ENCODE measurements at regions not wholly inside any gene's neighbourhood (a gene's known extent, or its start where the extent isn't known, plus 50 kb on each side); places are given as distances from the start of the nearest gene placed in this dataset.

- Histone ChIP-seq H3K27ac (ENCODE audit: low read depth in 1 of 2, low read length in 2 of 2) (no peak overlapping the region), H3K36me3 (ENCODE audit: insufficient read depth, low read length) (no peaks in the 10 kb centered on the region), H3K9me3 (ENCODE audit: control insufficient read depth in 1 of 2, insufficient read depth in 1 of 2, low read length in 2 of 2) (peaks cover 0 to 6% of the 10 kb centered on the region in 2 experiments), H3K4me3 (ENCODE audit: low read length) (no peak overlapping the region), H3K4me1 (ENCODE audit: insufficient read depth, low read length) (no peaks in the 10 kb centered on the region), H3K27me3 (ENCODE audit: control insufficient read depth in 1 of 2, insufficient read depth in 2 of 2, low read length in 2 of 2) (no peaks in the 10 kb centered on the region)
- Mint-ChIP-seq H3K27me3 (peaks cover 44% of the 10 kb centered on the region), H3K4me1 (ENCODE audit: low read depth) (no peaks in the 10 kb centered on the region), H3K4me3 (no peak overlapping the region), H3K36me3 (ENCODE audit: low read depth) (no peaks in the 10 kb centered on the region), H3K27ac (no peak overlapping the region), H3K9me3 (no peaks in the 10 kb centered on the region)
- ATAC-seq (ENCODE audit: poor library complexity) (no peak), DNase-seq (no peak)
- TF ChIP-seq CTCF (IDR thresholded peaks at IDR 0.05), result no peak
- ChIA-PET POLR2A (no interaction called here), CTCF (no interaction called here)
- intact Hi-C loops (cut with DNase I, micrococcal nuclease), result no loop called here
These were observed 87.8 kb upstream of the GZMB start for GRCh38 chr14:24721775-24722174.

GRCh38 chr14:24715239-24715638 lies 81.2 kb upstream of the GZMB start:
- no peak for TF ChIP-seq CTCF (IDR thresholded peaks at IDR 0.05)
- H3K36me3 ChIP-seq (ENCODE audit: insufficient read depth, low read length), result no peaks in the 10 kb centered on the region
- no peaks in the 10 kb centered on the region for H3K27me3 ChIP-seq (ENCODE audit: control insufficient read depth in 1 of 2, insufficient read depth in 2 of 2, low read length in 2 of 2)
- Mint-ChIP-seq H3K36me3 (ENCODE audit: low read depth) (no peaks in the 10 kb centered on the region), H3K9me3 (no peaks in the 10 kb centered on the region), H3K4me1 (ENCODE audit: low read depth) (no peaks in the 10 kb centered on the region), H3K27ac (no peak overlapping the region), H3K27me3 (peaks cover 25% of the 10 kb centered on the region), H3K4me3 (no peak overlapping the region)
- ATAC-seq (ENCODE audit: poor library complexity) (no peak), DNase-seq (no peak)
- H3K27ac ChIP-seq (ENCODE audit: low read depth in 1 of 2, low read length in 2 of 2), result no peak overlapping the region
- intact Hi-C loops (cut with DNase I, micrococcal nuclease), result loop anchor here in 1 of 2 experiments (10.0 kb wide), 1 partner anchor 420 kb away; no protein-coding TSS in a partner anchor
- no peak overlapping the region for H3K4me3 ChIP-seq (ENCODE audit: low read length)
- CTCF ChIA-PET, result no interaction called here
- no peaks in the 10 kb centered on the region for H3K9me3 ChIP-seq (ENCODE audit: control insufficient read depth in 1 of 2, insufficient read depth in 1 of 2, low read length in 2 of 2)
- H3K4me1 ChIP-seq (ENCODE audit: insufficient read depth, low read length), result no peaks in the 10 kb centered on the region
- POLR2A ChIA-PET, result no interaction called here

- Histone ChIP-seq H3K4me1 (ENCODE audit: insufficient read depth, low read length) (no peaks in the 10 kb centered on the region), H3K9me3 (ENCODE audit: control insufficient read depth in 1 of 2, insufficient read depth in 1 of 2, low read length in 2 of 2) (no peaks in the 10 kb centered on the region), H3K27ac (ENCODE audit: low read depth in 1 of 2, low read length in 2 of 2) (no peak overlapping the region), H3K4me3 (ENCODE audit: low read length) (no peak overlapping the region), H3K36me3 (ENCODE audit: insufficient read depth, low read length) (no peaks in the 10 kb centered on the region), H3K27me3 (ENCODE audit: control insufficient read depth in 1 of 2, insufficient read depth in 2 of 2, low read length in 2 of 2) (no peaks in the 10 kb centered on the region)
- H3K4me1 Mint-ChIP-seq (ENCODE audit: low read depth), result no peaks in the 10 kb centered on the region
- H3K36me3 Mint-ChIP-seq (ENCODE audit: low read depth), result no peaks in the 10 kb centered on the region
- ChIA-PET POLR2A (no interaction called here), CTCF (no interaction called here)
- H3K4me3 Mint-ChIP-seq, result no peak overlapping the region
- H3K27ac Mint-ChIP-seq, result no peak overlapping the region
- intact Hi-C loops (cut with DNase I, micrococcal nuclease), result loop anchor here (5.0 to 10.0 kb wide), 2 partner anchors 421 to 439 kb away; no protein-coding TSS in a partner anchor
- peaks cover 23% of the 10 kb centered on the region for H3K27me3 Mint-ChIP-seq
- no peak for TF ChIP-seq CTCF (IDR thresholded peaks at IDR 0.05)
- H3K9me3 Mint-ChIP-seq, result no peaks in the 10 kb centered on the region
- DNase-seq (no peak), ATAC-seq (ENCODE audit: poor library complexity) (no peak)
These were observed 79.4 kb upstream of the GZMB start for GRCh38 chr14:24713404-24713803.

All from CD4-positive, alpha-beta T cell (primary cell).